NB4 (cell line): ENCODE measurements at regions not wholly inside any gene's neighbourhood (a gene's known extent, or its start where the extent isn't known, plus 50 kb on each side); places are given as distances from the start of the nearest gene placed in this dataset.

Experiments used
- DNase-seq: peaks from one replicate; pipeline ENCODE4 v3.0.0; 2010; ENCODE audit warnings: low read depth
- H3K4me3 ChIP-seq: one replicate; pipeline ENCODE4 v1.5.1; 2011; ENCODE audit warnings: mild to moderate bottlenecking, low read depth, low read length, moderate library complexity
- CTCF ChIP-seq: IDR thresholded peaks from one replicate; pipeline ENCODE4 v1.5.1; 2012; ENCODE audit warnings: low read depth, low read length
- MAX ChIP-seq: IDR thresholded peaks from 2 replicates; pipeline ENCODE4 v1.6.1; 2011; ENCODE audit warnings: low read depth, low read length
- MYC ChIP-seq: IDR thresholded peaks from 2 replicates; pipeline ENCODE4 v1.6.1; 2011; ENCODE audit warnings: low read depth, low read length
- POLR2A ChIP-seq: IDR thresholded peaks from 2 replicates; pipeline ENCODE4 v1.6.1; 2011; ENCODE audit warnings: mild to moderate bottlenecking; ENCODE audit not compliant: insufficient read length; ENCODE audit errors: extremely low read depth

GRCh38 chr20:40293740-40294139, 395.3 kb downstream of the MAFB start:
- no peak for DNase-seq
- TF ChIP-seq MAX (no peak), CTCF (no peak)
- H3K4me3 ChIP-seq, result no peak overlapping the region

- no peak for DNase-seq
- TF ChIP-seq MYC (no peak), POLR2A (no peak), CTCF (no peak), MAX (no peak)
- no peak overlapping the region for H3K4me3 ChIP-seq
These were observed 397.4 kb downstream of the MAFB start for GRCh38 chr20:40291493-40292135.

- no peak for TF ChIP-seq MYC
- no peak for TF ChIP-seq POLR2A
- no peak for TF ChIP-seq CTCF
- TF ChIP-seq MAX, result no peak
- no peak overlapping the region for H3K4me3 ChIP-seq
- DNase-seq, result no peak
These were observed 401.4 kb downstream of the MAFB start for GRCh38 chr20:40287683-40288082.

- no peak for DNase-seq
- no peak for TF ChIP-seq POLR2A
- no peak for TF ChIP-seq MYC
- TF ChIP-seq MAX, result no peak
- TF ChIP-seq CTCF, result no peak
- H3K4me3 ChIP-seq, result no peak overlapping the region
These were observed 402.0 kb downstream of the MAFB start for GRCh38 chr20:40286975-40287531.

GRCh38 chr20:40284611-40285010, 404.4 kb downstream of the MAFB start:
- no peak for TF ChIP-seq CTCF
- no peak for TF ChIP-seq POLR2A
- TF ChIP-seq MAX, result no peak
- TF ChIP-seq MYC, result no peak
- H3K4me3 ChIP-seq, result no peak overlapping the region
- no peak for DNase-seq

- no peak for DNase-seq
- TF ChIP-seq MYC, result no peak
- TF ChIP-seq POLR2A, result no peak
- no peak for TF ChIP-seq CTCF
- TF ChIP-seq MAX, result no peak
- H3K4me3 ChIP-seq, result no peak overlapping the region
These were observed 405.3 kb downstream of the MAFB start for GRCh38 chr20:40283689-40284088.
